Uterus (tissue), 3 donors: ENCODE measurements at regions not wholly inside any gene's neighbourhood (a gene's known extent, or its start where the extent isn't known, plus 50 kb on each side); places are given as distances from the start of the nearest gene placed in this dataset.

Experiments
- DNase-seq, 2 donors: peaks; one replicate each; pipeline ENCODE4 v3.0.0-alpha.2; 2019 to 2020
- H3K27ac ChIP-seq, 2 donors: fragments of 200-600 bp; sonication (generic); 1 replicate in 1 of 2; 2 replicates in 1 of 2; pipeline ENCODE4 v1.5.1; 2016 to 2018
- H3K27me3 ChIP-seq, 2 donors: fragments of 200-600 bp; sonication (generic); one replicate each; pipeline ENCODE4 v1.5.1; 2018 to 2019; ENCODE audit warnings: control low read depth in 1 of 2
- H3K36me3 ChIP-seq, 2 donors: fragments of 200-600 bp; sonication (generic); one replicate each; pipeline ENCODE4 v1.5.1; 2019; ENCODE audit warnings: control low read depth in 1 of 2
- H3K4me1 ChIP-seq, 2 donors: fragments of 200-600 bp; sonication (generic); one replicate each; pipeline ENCODE4 v1.5.1; 2018 to 2019; ENCODE audit warnings: control low read depth in 1 of 2
- H3K4me3 ChIP-seq, 2 donors: fragments of 200-600 bp; sonication (generic); 1 replicate in 1 of 2; 2 replicates in 1 of 2; pipeline ENCODE4 v1.5.1; 2018 to 2019; ENCODE audit warnings: mild to moderate bottlenecking in 1 of 2
- H3K9me3 ChIP-seq, 2 donors: fragments of 200-600 bp; sonication (generic); one replicate each; pipeline ENCODE4 v1.5.1; 2019; ENCODE audit warnings: control low read depth in 1 of 2
- POLR2A ChIP-seq, 2 donors: fragments of 450-650 bp; IDR thresholded peaks; one replicate each; pipeline ENCODE4 v1.6.1; 2016; ENCODE audit warnings: antibody characterized with exemption in 2 of 2, mild to moderate bottlenecking in 1 of 2, moderate library complexity in 1 of 2
- intact Hi-C: fragments of 100-400 bp; cut with DNase I; formaldehyde crosslinking; loops from one replicate; pipeline ENCODE4 v1.15.1; 2023; ENCODE audit warnings: low total_unique reads
- TF ChIP-seq, protein P1 (sequence below), 4 experiments: fragments of 200-600 bp in 2 of 4; fragments of 450-650 bp in 2 of 4; sonication (generic) in 2 of 4; IDR thresholded peaks; one replicate each; pipeline ENCODE4 v1.5.1; 2016 to 2019; ENCODE audit warnings: antibody characterized with exemption in 4 of 4, mild to moderate bottlenecking in 2 of 4, moderate library complexity in 1 of 4
- donor health status: DM: yes; HTN: yes; CAD: no.

DNA sequence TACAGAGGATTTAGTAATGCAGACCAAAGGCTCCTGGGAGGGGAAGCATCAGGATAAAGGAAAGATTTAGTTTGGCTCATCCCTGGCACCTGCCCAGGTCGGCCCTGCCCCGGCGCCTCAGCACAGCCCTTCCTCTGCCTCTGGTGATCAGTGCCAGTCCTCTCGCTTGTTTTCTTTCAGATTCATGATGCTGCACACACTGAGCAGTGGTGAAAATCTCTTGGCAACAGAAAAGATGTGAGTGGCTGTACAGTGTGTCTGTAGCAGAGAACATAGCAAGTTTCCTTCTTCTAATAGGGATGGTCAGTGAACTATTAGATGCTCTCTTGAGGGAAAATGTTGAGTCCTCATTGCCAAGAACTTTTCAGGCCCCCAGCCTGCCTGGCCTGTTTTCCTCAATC lies 994.1 kb downstream of the KCNMA1 start:
- no peak overlapping the region for H3K4me3 ChIP-seq
- TF ChIP-seq POLR2A (IDR thresholded peaks at IDR 0.05) = no peak
- TF ChIP-seq, protein P1, sequence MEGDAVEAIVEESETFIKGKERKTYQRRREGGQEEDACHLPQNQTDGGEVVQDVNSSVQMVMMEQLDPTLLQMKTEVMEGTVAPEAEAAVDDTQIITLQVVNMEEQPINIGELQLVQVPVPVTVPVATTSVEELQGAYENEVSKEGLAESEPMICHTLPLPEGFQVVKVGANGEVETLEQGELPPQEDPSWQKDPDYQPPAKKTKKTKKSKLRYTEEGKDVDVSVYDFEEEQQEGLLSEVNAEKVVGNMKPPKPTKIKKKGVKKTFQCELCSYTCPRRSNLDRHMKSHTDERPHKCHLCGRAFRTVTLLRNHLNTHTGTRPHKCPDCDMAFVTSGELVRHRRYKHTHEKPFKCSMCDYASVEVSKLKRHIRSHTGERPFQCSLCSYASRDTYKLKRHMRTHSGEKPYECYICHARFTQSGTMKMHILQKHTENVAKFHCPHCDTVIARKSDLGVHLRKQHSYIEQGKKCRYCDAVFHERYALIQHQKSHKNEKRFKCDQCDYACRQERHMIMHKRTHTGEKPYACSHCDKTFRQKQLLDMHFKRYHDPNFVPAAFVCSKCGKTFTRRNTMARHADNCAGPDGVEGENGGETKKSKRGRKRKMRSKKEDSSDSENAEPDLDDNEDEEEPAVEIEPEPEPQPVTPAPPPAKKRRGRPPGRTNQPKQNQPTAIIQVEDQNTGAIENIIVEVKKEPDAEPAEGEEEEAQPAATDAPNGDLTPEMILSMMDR (IDR thresholded peaks at IDR 0.05) = no peak
- H3K9me3 ChIP-seq = no peaks in the 10 kb centered on the region
- H3K36me3 ChIP-seq = no peaks in the 10 kb centered on the region
- DNase-seq = peak; percentile 69 to 71
- H3K4me1 ChIP-seq = peaks cover 3 to 7% of the 10 kb centered on the region in 2 donors
- H3K27me3 ChIP-seq = no peaks in the 10 kb centered on the region
- peak overlapping the region; percentile 21 to 22 for H3K27ac ChIP-seq
- intact Hi-C loops = no loop called here

DNA sequence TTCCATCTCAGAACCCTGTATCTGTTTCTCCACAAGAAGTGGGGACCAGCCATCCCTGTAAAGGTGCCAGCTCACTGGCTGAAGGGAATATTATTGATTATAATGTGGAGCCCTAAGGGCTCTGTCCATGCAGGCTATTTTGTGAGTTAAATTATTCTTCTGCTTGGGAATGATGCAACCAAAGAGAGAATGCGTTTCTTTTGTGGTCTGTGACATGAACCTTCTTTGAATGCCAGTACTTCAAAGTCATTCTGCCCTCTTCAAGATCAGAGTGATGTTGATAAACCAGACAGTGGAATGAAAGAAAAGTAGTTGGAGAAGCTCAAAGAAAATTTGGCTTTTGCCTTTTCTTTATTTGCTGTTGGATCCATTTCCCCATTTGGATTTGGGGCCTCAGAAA lies 995.2 kb downstream of the KCNMA1 start:
- H3K4me1 ChIP-seq = peaks cover 3 to 7% of the 10 kb centered on the region in 2 donors
- no peaks in the 10 kb centered on the region for H3K36me3 ChIP-seq
- H3K9me3 ChIP-seq = no peaks in the 10 kb centered on the region
- no peak for DNase-seq
- no peaks in the 10 kb centered on the region for H3K27me3 ChIP-seq
- TF ChIP-seq POLR2A (IDR thresholded peaks at IDR 0.05) = no peak
- TF ChIP-seq, protein P1 (IDR thresholded peaks at IDR 0.05) = no peak
- H3K4me3 ChIP-seq = no peak overlapping the region
- intact Hi-C loops = no loop called here
- no peak overlapping the region for H3K27ac ChIP-seq

DNA sequence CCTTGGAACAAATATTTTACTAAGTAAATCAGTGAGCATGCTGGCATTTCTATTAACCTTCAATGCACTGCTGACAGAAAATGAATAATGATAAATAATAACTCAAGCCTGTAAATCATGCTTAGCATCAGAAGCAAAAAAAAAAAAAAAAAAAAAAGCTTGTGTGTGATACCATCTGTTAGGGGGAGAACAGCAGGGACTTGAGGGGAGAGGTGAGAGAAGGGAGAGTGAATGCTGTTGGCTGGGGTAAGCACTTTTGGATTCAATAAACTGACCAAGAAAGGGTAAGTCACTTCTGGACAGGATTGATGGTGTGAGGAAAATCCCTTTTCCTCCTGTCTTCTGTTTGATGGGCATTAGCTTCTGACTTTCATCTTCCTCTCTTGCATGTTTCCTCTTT lies 996.4 kb downstream of the KCNMA1 start:
- no peaks in the 10 kb centered on the region for H3K27me3 ChIP-seq
- H3K36me3 ChIP-seq = no peaks in the 10 kb centered on the region
- H3K27ac ChIP-seq = no peak overlapping the region
- H3K9me3 ChIP-seq = no peaks in the 10 kb centered on the region
- no peak for TF ChIP-seq POLR2A (IDR thresholded peaks at IDR 0.05)
- TF ChIP-seq, protein P1 (IDR thresholded peaks at IDR 0.05) = no peak
- intact Hi-C loops = no loop called here
- DNase-seq = no peak
- no peak overlapping the region for H3K4me3 ChIP-seq
- H3K4me1 ChIP-seq = peaks cover 3 to 7% of the 10 kb centered on the region in 2 donors

DNA sequence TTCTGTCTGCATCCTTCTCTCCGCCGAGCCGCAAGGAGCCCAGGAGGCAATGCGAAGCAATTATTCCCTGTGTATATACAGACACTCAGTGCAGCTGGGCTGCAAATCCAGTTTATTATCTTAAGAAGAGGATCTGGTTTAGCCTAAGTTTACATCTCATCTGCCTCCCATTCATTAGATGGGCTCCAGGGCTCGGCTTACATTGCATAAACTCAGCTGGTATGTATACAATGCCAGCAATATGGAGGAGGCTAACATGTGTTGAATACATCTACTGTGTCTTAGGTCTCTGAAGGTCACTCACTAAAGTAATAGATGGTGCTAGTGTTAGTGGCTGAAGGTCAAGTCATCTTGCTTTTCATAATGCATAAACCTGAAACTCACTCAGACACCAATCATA lies 996.8 kb downstream of the KCNMA1 start:
- TF ChIP-seq, protein P1 (IDR thresholded peaks at IDR 0.05) = no peak
- no peak for TF ChIP-seq POLR2A (IDR thresholded peaks at IDR 0.05)
- H3K4me1 ChIP-seq = peaks cover 3 to 7% of the 10 kb centered on the region in 2 donors
- intact Hi-C loops = no loop called here

DNA sequence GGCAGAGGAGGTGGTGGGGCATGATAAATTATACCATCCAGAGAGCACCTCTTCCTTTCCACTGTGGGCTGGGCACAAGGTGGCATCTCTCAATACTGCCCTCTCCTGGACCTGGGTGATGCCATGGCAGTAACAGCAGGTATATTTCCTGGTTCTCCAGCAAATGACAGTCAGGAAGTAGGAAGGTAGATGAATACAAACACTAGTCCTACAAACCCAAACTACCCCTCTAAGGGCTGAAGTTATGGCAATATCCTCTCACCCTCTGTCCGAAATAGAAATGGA lies 1004.9 kb downstream of the KCNMA1 start:
- Histone ChIP-seq H3K27me3 (no peaks in the 10 kb centered on the region), H3K27ac (no peak overlapping the region), H3K36me3 (no peaks in the 10 kb centered on the region), H3K4me1 (no peaks in the 10 kb centered on the region), H3K9me3 (no peaks in the 10 kb centered on the region), H3K4me3 (no peak overlapping the region)
- TF ChIP-seq, protein P1 (IDR thresholded peaks at IDR 0.05) = no peak
- TF ChIP-seq POLR2A (IDR thresholded peaks at IDR 0.05) = no peak
- intact Hi-C loops = no loop called here
- DNase-seq = no peak

More for the DNA sequence above, 996.8 kb downstream of the KCNMA1 start:
- no peaks in the 10 kb centered on the region for H3K9me3 ChIP-seq
- no peaks in the 10 kb centered on the region for H3K36me3 ChIP-seq
- DNase-seq = no peak
- H3K4me3 ChIP-seq = no peak overlapping the region
- H3K27ac ChIP-seq = no peak overlapping the region
- no peaks in the 10 kb centered on the region for H3K27me3 ChIP-seq
